NB4 (cell line): ENCODE measurements at regions not wholly inside any gene's neighbourhood (a gene's known extent, or its start where the extent isn't known, plus 50 kb on each side); places are given as distances from the start of the nearest gene placed in this dataset.

Source experiments
- DNase-seq: peaks from one replicate; pipeline ENCODE4 v3.0.0; 2010; ENCODE audit warnings: low read depth
- H3K4me3 ChIP-seq: one replicate; pipeline ENCODE4 v1.5.1; 2011; ENCODE audit warnings: mild to moderate bottlenecking, low read depth, low read length, moderate library complexity
- CTCF ChIP-seq: IDR thresholded peaks from one replicate; pipeline ENCODE4 v1.5.1; 2012; ENCODE audit warnings: low read depth, low read length
- MAX ChIP-seq: IDR thresholded peaks from 2 replicates; pipeline ENCODE4 v1.6.1; 2011; ENCODE audit warnings: low read depth, low read length
- MYC ChIP-seq: IDR thresholded peaks from 2 replicates; pipeline ENCODE4 v1.6.1; 2011; ENCODE audit warnings: low read depth, low read length
- POLR2A ChIP-seq: IDR thresholded peaks from 2 replicates; pipeline ENCODE4 v1.6.1; 2011; ENCODE audit warnings: mild to moderate bottlenecking; ENCODE audit not compliant: insufficient read length; ENCODE audit errors: extremely low read depth

GRCh38 chr9:87799503-87799902 lies 73.6 kb downstream of the CTSL start:
- TF ChIP-seq CTCF (no peak), MYC (no peak), POLR2A (no peak), MAX (no peak)
- DNase-seq, result no peak
- H3K4me3 ChIP-seq, result no peak overlapping the region

- H3K4me3 ChIP-seq, result no peak overlapping the region
- DNase-seq, result no peak
- no peak for TF ChIP-seq MYC
- TF ChIP-seq POLR2A, result no peak
- TF ChIP-seq MAX, result no peak
- no peak for TF ChIP-seq CTCF
Measured at GRCh38 chr9:87800456-87800855, 74.5 kb downstream of the CTSL start.

GRCh38 chr9:87801013-87801412 lies 75.1 kb downstream of the CTSL start:
- no peak for DNase-seq
- TF ChIP-seq MYC (no peak), CTCF (no peak), POLR2A (no peak), MAX (no peak)
- no peak overlapping the region for H3K4me3 ChIP-seq

- no peak for TF ChIP-seq MAX
- TF ChIP-seq MYC, result no peak
- TF ChIP-seq CTCF, result no peak
- no peak for TF ChIP-seq POLR2A
- no peak overlapping the region for H3K4me3 ChIP-seq
- DNase-seq, result no peak
Measured at GRCh38 chr9:87803166-87803565, 77.2 kb downstream of the CTSL start.

- DNase-seq, result no peak
- TF ChIP-seq POLR2A, result no peak
- TF ChIP-seq CTCF, result no peak
- no peak for TF ChIP-seq MAX
- H3K4me3 ChIP-seq, result no peak overlapping the region
Measured at GRCh38 chr9:87803623-87804345, 77.9 kb downstream of the CTSL start.
